ENCODE measurements at regions not wholly inside any gene's neighbourhood (a gene's known extent, or its start where the extent isn't known, plus 50 kb on each side); places are given as distances from the start of the nearest gene placed in this dataset.
A peak's percentile ranks its signal among the peaks of the same experiment; 100 is the strongest.
"Not testable (repeated sequence)": the region's sequence is repeated elsewhere in the genome, so short reads cannot be mapped to it uniquely, and the experiment has no call there.

DNA sequence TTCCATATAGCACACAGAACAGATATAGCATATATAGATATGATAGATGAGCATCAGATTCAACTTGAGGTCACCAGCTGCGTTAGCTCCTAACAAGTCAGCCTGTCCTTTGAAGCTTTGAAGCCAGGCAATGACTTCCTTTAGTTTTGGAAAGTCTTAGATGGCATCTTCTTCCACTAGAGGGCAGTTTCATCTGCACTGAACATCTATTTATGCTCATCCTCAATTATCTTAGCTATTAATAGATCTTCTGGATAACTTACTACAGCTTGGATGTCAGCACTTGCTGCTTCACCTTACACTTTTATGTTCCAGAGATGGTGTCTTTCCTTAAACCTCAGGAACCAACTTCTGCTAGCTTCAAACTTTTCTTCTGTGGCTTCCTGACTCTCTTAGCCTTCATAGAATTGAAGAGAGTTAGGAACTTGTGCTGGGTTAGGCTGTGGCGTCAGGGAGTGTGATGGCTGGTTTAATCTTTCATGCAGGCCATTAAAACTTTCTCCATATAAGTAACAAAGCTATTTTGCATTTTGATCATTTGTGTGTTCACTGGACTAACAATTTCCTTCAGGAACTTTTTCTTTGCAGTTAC lies 1401.4 kb downstream of the EFNA5 start:
- TF ChIP-seq, protein P1, sequence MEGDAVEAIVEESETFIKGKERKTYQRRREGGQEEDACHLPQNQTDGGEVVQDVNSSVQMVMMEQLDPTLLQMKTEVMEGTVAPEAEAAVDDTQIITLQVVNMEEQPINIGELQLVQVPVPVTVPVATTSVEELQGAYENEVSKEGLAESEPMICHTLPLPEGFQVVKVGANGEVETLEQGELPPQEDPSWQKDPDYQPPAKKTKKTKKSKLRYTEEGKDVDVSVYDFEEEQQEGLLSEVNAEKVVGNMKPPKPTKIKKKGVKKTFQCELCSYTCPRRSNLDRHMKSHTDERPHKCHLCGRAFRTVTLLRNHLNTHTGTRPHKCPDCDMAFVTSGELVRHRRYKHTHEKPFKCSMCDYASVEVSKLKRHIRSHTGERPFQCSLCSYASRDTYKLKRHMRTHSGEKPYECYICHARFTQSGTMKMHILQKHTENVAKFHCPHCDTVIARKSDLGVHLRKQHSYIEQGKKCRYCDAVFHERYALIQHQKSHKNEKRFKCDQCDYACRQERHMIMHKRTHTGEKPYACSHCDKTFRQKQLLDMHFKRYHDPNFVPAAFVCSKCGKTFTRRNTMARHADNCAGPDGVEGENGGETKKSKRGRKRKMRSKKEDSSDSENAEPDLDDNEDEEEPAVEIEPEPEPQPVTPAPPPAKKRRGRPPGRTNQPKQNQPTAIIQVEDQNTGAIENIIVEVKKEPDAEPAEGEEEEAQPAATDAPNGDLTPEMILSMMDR (IDR thresholded peaks at IDR 0.05; ENCODE audit: low read depth, low read length, missing control alignments): peak; percentile 62
- in situ Hi-C loops (cut with HindIII; ENCODE audit: low sequenced_read_pairs): no loop called here

DNA sequence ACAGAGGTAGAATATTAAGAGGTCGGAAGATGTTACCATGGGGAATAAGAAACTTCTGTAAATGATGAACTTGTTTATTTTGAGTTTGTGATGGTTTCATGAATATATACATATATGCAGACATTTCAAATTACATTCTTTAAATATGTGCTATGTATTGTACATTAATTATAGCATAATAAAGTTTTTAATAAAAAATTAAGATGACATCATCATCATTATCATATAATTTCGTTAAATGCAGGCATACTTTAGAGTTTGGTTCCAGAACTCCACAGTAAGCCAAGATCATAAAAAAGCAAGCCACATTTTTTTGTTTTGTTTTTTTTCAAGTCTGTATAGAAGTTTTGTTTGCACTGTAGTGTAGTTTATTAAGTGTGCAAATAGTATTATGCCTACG lies 1403.5 kb downstream of the EFNA5 start:
- TF ChIP-seq, protein P1 (IDR thresholded peaks at IDR 0.05; ENCODE audit: low read depth, low read length, missing control alignments): no peak
- in situ Hi-C loops (cut with HindIII; ENCODE audit: low sequenced_read_pairs): no loop called here
- no peak for DNase-seq (ENCODE audit: low read depth)
- no peak overlapping the region for H3K4me3 ChIP-seq (ENCODE audit: low read depth, low read length)

More for the DNA sequence above, 1401.4 kb downstream of the EFNA5 start:
- DNase-seq (ENCODE audit: low read depth): peak; percentile 9
- H3K4me3 ChIP-seq (ENCODE audit: low read depth, low read length): no peak overlapping the region

DNA sequence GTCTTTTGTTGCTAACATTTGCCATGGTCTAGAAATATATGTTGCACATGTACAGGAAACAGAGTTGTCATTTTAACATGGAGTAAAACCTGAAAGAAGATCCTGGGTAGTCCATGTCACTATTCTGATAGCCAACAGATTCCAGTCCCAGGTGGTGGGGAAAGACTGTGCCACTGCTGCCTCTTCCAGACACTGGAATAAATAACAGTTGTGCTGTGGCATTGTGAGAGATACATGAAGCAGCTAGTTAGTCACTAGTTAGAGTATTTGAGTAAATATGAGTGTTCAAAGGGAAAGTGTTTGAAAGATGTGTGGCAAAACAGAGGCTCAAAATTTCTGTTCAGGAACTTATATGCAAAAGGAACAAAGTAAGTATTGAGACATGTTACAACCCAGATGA lies 1408.3 kb downstream of the EFNA5 start:
- H3K4me3 ChIP-seq (ENCODE audit: low read depth, low read length): no peak overlapping the region
- no peak for DNase-seq (ENCODE audit: low read depth)
- TF ChIP-seq, protein P1 (IDR thresholded peaks at IDR 0.05; ENCODE audit: low read depth, low read length, missing control alignments): no peak
- in situ Hi-C loops (cut with HindIII; ENCODE audit: low sequenced_read_pairs): no loop called here

DNA sequence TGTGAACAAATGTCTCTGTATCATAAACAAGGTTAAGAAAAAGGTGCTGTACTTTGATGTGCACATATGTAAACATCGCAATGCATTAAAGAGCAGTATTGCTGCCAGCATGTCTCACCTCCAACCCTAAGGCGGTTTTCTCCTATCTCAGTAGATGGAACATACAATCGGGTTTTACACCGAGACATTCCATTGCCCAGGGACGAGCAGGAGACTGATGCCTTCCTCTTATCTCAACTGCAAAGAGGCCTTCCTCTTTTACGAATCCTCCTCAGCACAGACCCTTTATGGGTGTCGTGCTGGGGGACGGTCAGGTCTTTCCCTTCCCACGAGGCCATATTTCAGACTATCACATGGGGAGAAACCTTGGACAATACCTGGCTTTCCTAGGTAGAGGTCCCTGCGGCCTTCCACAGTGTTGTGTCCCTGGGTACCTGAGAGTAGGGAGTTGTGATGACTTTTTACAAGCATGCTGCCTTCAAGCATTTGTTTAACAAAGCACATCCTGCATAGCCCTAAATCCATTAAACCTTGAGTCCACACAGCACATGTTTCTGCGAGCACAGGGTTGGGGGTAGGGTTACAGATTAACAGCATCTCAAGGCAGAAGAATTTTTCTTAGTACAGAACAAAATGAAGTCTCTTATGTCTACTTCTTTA lies 1411.2 kb downstream of the EFNA5 start:
- DNase-seq (ENCODE audit: low read depth); in situ Hi-C loops (cut with HindIII; ENCODE audit: low sequenced_read_pairs); H3K4me3 ChIP-seq (ENCODE audit: low read depth, low read length): not testable (repeated sequence)

DNA sequence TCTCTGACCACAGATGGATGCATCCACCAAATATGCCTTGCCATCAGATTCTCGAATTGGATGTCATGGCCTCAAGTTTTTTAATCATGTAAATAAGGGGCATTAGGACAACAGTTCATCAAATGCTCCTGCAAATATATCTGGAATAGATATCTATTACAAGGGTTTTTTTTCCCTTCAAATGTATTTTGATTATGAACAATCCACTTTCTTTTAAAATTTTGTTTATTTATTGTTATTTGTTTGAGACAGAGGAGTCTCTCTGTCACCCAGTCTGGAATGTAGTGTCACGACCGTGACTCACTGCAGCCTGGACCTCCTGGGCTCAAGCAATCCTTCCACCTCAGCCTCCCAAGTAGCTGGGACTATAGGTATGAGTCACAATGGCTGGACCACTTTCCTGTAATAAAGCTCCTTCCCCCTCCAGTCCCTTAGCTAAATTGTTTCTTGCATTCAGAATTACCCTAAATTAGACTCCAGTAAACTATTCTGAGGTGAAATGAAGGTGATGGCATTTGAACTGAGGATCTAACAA lies 1412.1 kb downstream of the EFNA5 start:
- H3K4me3 ChIP-seq (ENCODE audit: low read depth, low read length): no peak overlapping the region
- TF ChIP-seq, protein P1 (IDR thresholded peaks at IDR 0.05; ENCODE audit: low read depth, low read length, missing control alignments): no peak
- in situ Hi-C loops (cut with HindIII; ENCODE audit: low sequenced_read_pairs): no loop called here
- no peak for DNase-seq (ENCODE audit: low read depth)

DNA sequence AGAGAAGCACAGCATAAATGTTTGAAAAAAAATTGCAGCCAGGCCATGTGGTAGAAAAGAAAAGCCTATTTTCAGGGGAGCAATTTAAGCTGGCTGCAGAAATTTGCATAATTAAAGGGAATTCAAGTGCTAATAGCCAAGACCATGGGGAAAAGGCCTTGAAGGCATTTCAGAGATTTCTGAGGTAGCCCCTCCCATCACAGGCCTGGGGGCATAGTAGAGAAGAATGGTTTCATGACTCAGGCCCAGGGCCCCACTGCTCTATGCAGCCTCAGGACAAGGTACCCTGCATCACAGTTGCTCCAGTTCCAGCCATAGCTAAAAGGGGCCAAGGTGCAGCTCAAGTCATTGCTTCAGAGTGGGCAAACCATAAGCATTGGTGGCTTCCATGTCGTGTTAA lies 1416.0 kb downstream of the EFNA5 start:
- no peak overlapping the region for H3K4me3 ChIP-seq (ENCODE audit: low read depth, low read length)
- TF ChIP-seq, protein P1 (IDR thresholded peaks at IDR 0.05; ENCODE audit: low read depth, low read length, missing control alignments): no peak
- in situ Hi-C loops (cut with HindIII; ENCODE audit: low sequenced_read_pairs): no loop called here
- no peak for DNase-seq (ENCODE audit: low read depth)

DNA sequence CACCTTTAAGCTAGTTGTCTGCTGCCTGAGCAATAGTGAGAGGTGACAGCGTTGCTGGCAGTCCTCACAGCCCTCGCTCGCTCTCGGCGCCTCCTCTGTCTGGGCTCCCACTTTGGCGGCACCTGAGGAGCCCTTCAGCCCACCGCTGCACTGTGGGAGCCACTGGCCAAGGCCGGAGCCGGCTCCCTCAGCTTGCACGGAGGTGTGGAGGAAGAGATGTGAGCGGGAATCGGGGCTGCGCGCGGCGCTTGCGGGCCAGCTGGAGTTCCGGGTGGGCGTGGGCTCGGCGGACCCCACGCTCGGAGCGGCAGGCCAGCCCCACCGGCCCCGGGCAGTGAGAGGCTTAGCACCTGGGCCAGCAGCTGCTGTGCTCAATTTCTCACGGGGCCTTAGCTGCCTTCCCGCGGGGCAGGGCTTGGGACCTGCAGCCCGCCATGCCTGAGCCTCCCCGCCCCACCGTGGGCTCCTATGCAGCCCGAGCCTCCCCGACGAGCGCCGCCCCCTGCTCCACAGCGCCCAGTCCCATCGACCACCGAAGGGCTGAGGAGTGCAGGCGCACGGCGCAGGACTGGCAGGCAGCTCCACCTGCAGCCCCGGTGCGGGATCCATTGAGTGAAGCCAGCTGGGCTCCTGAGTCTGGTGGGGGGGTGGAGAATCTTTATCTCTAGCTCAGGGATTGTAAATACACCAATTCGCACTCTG lies 1424.5 kb downstream of the EFNA5 start:
- in situ Hi-C loops (cut with HindIII; ENCODE audit: low sequenced_read_pairs); DNase-seq (ENCODE audit: low read depth); H3K4me3 ChIP-seq (ENCODE audit: low read depth, low read length): not testable (repeated sequence)
